Common myeloid progenitor, CD34-positive (primary cell): ENCODE measurements at regions not wholly inside any gene's neighbourhood (a gene's known extent, or its start where the extent isn't known, plus 50 kb on each side); places are given as distances from the start of the nearest gene placed in this dataset.

Experiments
- CTCF ChIA-PET: fragments of 350-600 bp; sonication (Branson Sonifier 250); formaldehyde crosslinking; loops from one replicate; lab custom pipeline; 2021; ENCODE audit warnings: antibody characterized with exemption; lab: Charles Lee
- POLR2A ChIA-PET: fragments of 350-600 bp; sonication (Branson Sonifier 250); formaldehyde crosslinking; loops from one replicate; lab custom pipeline; 2021; ENCODE audit warnings: antibody characterized with exemption; lab: Charles Lee
- DNase-seq, 3 donors: peaks; one replicate each; pipeline versions ENCODE4 v3.0.0 to v3.0.0-alpha.2; 2013
- H3K27ac ChIP-seq, 2 experiments: 1 replicate in 1 of 2; 2 replicates in 1 of 2; pipeline ENCODE4 v1.7.0; 2013; ENCODE audit warnings: inconsistent platforms in 2 of 2, low read length in 2 of 2, mild to moderate bottlenecking in 2 of 2, low read depth in 1 of 2, moderate library complexity in 1 of 2; ENCODE audit not compliant: severe bottlenecking in 2 of 2, insufficient read depth in 1 of 2, poor library complexity in 1 of 2
- H3K27me3 ChIP-seq, 5 experiments: replicated peaks in 2 of 5; 1 replicate in 3 of 5; 2 replicates in 2 of 5; pipeline versions ENCODE4 v1.6.1 to v1.7.0; 2013; ENCODE audit warnings: low read length in 4 of 5, mild to moderate bottlenecking in 2 of 5, moderate library complexity in 2 of 5, inconsistent platforms in 1 of 5; ENCODE audit not compliant: insufficient read depth in 5 of 5, control insufficient read depth in 4 of 5
- H3K36me3 ChIP-seq, 4 experiments: 1 replicate in 2 of 4; 2 replicates in 2 of 4; pipeline versions ENCODE4 v1.6.1 to v1.7.0; 2013; ENCODE audit warnings: low read length in 3 of 4, control low read depth in 1 of 4, mild to moderate bottlenecking in 1 of 4; ENCODE audit not compliant: control insufficient read depth in 4 of 4, insufficient read depth in 4 of 4
- H3K4me1 ChIP-seq, 4 experiments: 1 replicate in 3 of 4; 2 replicates in 1 of 4; pipeline versions ENCODE4 v1.6.1 to v1.7.1; 2013; ENCODE audit warnings: low read length in 3 of 4, mild to moderate bottlenecking in 3 of 4, control low read depth in 1 of 4, inconsistent platforms in 1 of 4, moderate library complexity in 1 of 4; ENCODE audit not compliant: control insufficient read depth in 4 of 4, insufficient read depth in 4 of 4; ENCODE audit errors: control extremely low read depth in 1 of 4
- H3K4me3 ChIP-seq, 7 experiments: 1 replicate in 4 of 7; 2 replicates in 3 of 7; pipeline versions ENCODE4 v1.5.1 to v1.7.0; 2013; ENCODE audit warnings: mild to moderate bottlenecking in 7 of 7, low read length in 6 of 7, moderate library complexity in 6 of 7, inconsistent platforms in 2 of 7, low read depth in 2 of 7, control low read depth in 1 of 7; ENCODE audit not compliant: insufficient read depth in 4 of 7, control insufficient read depth in 1 of 7; ENCODE audit errors: extremely low read depth in 1 of 7
- H3K9me3 ChIP-seq, 5 experiments: 1 replicate in 4 of 5; 2 replicates in 1 of 5; pipeline versions ENCODE4 v1.6.1 to v1.7.1; 2013; ENCODE audit warnings: low read length in 4 of 5, mild to moderate bottlenecking in 2 of 5, inconsistent platforms in 1 of 5, low read depth in 1 of 5, moderate library complexity in 1 of 5; ENCODE audit not compliant: control insufficient read depth in 4 of 5, insufficient read depth in 2 of 5; ENCODE audit errors: control extremely low read depth in 1 of 5
- WGBS: methylation state at CpG from one replicate; pipeline ENCODE4 v1.1.5; 2013; ENCODE audit not compliant: insufficient coverage; 5-methylcytosine and 5-hydroxymethylcytosine counted together

DNA sequence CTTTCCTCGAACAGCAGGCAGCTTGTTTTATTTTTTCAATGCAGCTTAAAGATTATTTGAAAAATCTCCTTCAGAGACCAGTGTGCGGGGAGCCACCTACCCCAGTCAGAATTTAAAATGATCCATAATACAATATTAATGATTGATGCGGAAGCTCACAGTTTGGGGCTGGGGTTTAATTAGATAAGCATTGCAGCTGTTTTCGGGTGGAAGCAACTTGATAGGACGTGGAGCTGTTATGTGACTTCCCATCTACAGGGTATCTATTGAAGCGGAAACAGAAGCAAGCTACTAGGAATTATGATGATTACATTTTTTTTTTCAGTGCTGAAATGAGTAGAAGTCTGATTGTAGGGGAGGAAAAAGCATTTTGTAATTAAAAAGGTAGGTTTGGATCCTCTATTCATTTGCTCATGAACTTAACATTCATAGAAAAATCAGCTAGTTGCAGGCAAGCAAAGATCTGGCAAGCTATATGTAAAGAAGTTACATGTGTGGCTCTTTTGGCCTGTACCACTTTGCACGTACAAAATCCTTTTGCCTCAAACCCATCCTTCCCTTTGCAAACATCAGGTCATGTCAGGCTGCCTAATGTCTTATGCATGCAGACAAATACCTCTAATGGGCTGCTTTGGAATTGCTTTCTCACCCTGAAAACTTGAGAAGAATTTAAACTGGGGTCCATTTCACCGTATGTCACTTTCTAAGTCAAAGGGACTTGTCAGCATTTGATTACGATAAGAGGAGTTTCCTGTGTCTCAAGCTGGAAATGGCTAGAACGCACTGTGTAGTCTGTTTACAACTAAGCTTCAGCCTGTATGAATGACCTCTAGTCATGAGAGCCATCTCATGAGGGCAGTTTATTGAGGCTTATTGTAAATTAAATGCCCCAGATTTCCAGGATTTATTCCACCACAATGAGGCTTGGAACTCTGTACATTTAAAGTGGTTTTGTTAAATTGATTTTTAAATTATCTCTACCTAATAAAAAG, 267.1 kb upstream of the TMTC4 start:
- POLR2A ChIA-PET, result no interaction called here
- Histone ChIP-seq H3K4me3 (no peak overlapping the region), H3K4me1 (no peaks in the 10 kb centered on the region), H3K9me3 (peaks cover 0 to 1% (median 0%) of the 10 kb centered on the region in 5 experiments), H3K36me3 (no peaks in the 10 kb centered on the region), H3K27ac (no peak overlapping the region), H3K27me3 (peaks cover 0 to 1% (median 0%) of the 10 kb centered on the region in 5 experiments)
- CTCF ChIA-PET, result no interaction called here
- DNase-seq, result no peak
- 66% methylated on average over 7 of the region's 10 CpGs for WGBS

DNA sequence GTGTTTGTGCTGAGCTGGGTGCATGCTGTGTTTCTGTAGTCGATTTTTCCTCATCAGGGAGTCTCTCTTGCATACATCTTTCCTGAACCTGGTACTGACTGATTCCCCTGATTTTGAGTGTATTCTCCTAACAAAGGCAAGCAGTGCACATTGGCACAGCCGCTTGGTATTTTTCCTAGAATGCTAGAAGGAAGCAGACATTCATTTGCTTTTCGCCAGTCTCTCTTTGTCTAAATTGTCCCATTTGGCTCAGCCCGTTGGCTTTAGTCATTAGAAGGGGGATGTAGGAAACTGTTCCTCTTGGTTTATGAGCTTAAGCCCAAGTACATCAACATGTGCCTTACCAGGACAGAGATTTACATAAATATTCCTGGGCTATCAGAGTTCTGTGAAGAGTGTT, 266.1 kb upstream of the TMTC4 start:
- H3K36me3 ChIP-seq, result no peaks in the 10 kb centered on the region
- ChIA-PET POLR2A (no interaction called here), CTCF (no interaction called here)
- H3K9me3 ChIP-seq, result no peaks in the 10 kb centered on the region
- no peak overlapping the region for H3K4me3 ChIP-seq
- H3K4me1 ChIP-seq, result no peaks in the 10 kb centered on the region
- no peak for DNase-seq
- WGBS, result 90% methylated on average over 3 of the region's 4 CpGs
- peaks cover 0 to 1% (median 0%) of the 10 kb centered on the region in 5 experiments for H3K27me3 ChIP-seq
- H3K27ac ChIP-seq, result no peak overlapping the region

DNA sequence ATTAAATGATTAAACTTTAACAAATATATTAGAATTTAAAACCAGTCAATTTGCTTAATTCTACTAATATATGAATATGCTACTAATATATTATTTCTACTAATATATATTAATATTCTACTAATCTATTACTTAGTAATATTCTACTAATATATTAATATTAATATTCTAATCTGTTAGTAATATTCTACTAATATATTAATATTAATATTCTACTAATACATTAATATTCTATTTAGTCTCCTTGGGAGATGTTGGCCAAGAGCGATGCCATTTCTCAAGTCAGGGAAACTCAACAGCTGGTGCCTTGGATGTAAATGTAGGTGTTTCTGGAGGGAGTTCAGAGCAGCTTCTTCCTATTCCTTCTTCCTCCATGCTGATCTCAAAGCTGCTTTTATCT, 259.2 kb upstream of the TMTC4 start:
- Histone ChIP-seq H3K27me3 (peaks cover 0 to 2% (median 0%) of the 10 kb centered on the region in 5 experiments), H3K4me1 (no peaks in the 10 kb centered on the region), H3K27ac (no peak overlapping the region), H3K9me3 (no peaks in the 10 kb centered on the region), H3K4me3 (no peak overlapping the region), H3K36me3 (no peaks in the 10 kb centered on the region)
- DNase-seq, result no peak
- ChIA-PET CTCF (no interaction called here), POLR2A (no interaction called here)
- WGBS, result no CpG with 5 or more reads among the region's 1 CpG

DNA sequence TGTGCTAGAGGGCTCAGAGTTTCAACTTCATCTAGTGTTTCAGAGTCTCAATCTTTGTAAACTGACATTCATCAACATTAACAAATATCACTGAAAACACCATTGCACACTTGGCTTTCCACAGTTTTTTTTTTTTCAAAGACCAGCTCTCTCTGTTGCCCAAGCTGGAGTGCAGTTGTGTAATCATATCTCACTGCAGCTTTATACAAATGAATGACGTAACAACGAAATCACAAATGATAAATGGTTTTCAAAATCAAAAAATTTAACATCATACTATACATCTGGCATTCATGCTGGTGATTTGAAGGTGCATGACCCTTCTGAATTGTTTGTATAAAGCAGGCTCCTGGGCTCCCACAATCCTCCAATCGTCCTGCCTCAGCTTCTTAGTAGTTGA, 248.0 kb upstream of the TMTC4 start:
- Histone ChIP-seq H3K27me3 (no peaks in the 10 kb centered on the region), H3K36me3 (no peaks in the 10 kb centered on the region), H3K27ac (no peak overlapping the region), H3K4me1 (no peaks in the 10 kb centered on the region), H3K9me3 (no peaks in the 10 kb centered on the region), H3K4me3 (no peak overlapping the region)
- no CpG with 5 or more reads among the region's 3 CpGs for WGBS
- no peak for DNase-seq
- ChIA-PET CTCF (no interaction called here), POLR2A (no interaction called here)

DNA sequence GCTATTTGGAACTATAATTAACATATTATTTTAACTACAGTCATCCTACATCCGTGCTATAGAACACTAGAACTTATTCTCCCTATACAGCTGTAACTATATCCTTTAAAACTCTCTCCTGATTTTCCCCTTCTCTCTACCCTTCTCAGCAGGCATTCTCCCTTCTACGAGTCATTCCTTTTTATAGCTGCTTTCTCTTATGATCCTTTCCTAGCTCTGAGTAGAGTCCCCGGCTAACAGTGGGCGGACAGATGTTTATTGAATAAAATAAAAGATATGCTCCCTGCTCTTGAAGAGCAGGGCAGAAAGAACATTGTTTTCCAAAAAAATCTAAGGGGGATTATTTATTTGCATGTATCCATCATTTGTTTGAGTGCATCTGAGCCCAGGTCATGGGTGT, 246.5 kb upstream of the TMTC4 start:
- H3K36me3 ChIP-seq, result no peaks in the 10 kb centered on the region
- no peaks in the 10 kb centered on the region for H3K27me3 ChIP-seq
- 100% methylated on average over 1 of the region's 4 CpGs for WGBS
- H3K4me1 ChIP-seq, result no peaks in the 10 kb centered on the region
- ChIA-PET CTCF (no interaction called here), POLR2A (no interaction called here)
- no peaks in the 10 kb centered on the region for H3K9me3 ChIP-seq
- no peak for DNase-seq
- H3K27ac ChIP-seq, result no peak overlapping the region
- H3K4me3 ChIP-seq, result no peak overlapping the region

DNA sequence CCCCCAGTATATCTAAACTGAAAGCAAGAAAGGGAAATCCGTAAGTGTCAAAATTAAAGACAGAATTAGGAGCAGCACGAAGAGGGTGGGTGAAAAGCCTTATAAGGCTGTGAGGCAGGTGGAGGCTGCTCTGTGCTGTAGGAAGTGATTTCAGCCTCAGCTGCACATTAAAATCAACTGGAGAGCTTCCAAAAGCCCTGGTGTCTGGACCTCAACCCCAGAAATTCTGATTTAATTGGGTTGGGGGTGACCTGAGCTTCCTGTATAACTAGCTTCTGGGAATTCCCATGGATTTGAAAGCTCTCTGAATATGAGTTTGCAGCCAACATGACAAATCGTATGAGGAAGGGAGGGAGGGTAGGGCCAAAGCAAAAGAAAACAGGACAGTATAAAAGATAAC, 242.4 kb upstream of the TMTC4 start:
- Histone ChIP-seq H3K36me3 (no peaks in the 10 kb centered on the region), H3K27me3 (no peaks in the 10 kb centered on the region), H3K9me3 (no peaks in the 10 kb centered on the region), H3K4me3 (no peak overlapping the region), H3K27ac (no peak overlapping the region), H3K4me1 (no peaks in the 10 kb centered on the region)
- ChIA-PET POLR2A (no interaction called here), CTCF (no interaction called here)
- DNase-seq, result no peak
- WGBS, result 90% methylated on average over 3 of the region's 3 CpGs

DNA sequence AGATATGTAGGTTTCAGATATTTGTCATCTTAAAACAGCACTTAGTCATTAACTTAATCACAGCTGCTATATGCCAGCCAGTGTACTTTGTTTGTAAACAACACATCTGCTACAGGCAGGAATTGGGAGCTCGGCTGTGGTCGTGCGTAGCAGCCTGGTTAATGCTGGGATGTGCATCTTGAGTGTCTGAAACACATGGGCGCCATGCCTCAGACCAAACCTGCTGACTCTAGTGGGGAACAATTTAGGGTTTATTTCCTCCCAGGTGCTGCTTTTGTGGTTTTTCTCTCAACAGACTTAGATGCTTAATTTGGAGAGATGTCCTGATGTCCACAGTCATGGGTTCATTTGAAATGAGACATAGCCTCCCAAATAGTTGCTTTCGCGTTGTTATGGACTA, 238.5 kb upstream of the TMTC4 start:
- Histone ChIP-seq H3K36me3 (no peaks in the 10 kb centered on the region), H3K27ac (no peak overlapping the region), H3K4me1 (no peaks in the 10 kb centered on the region), H3K4me3 (no peak overlapping the region), H3K9me3 (no peaks in the 10 kb centered on the region), H3K27me3 (no peaks in the 10 kb centered on the region)
- 100% methylated on average over 3 of the region's 6 CpGs for WGBS
- no peak for DNase-seq
- POLR2A ChIA-PET, result interaction anchor here (0.6 kb wide), 1 partner anchor 615 kb away, joined by 3 read pairs; no protein-coding TSS in a partner anchor
- CTCF ChIA-PET, result no interaction called here
